T-cell (primary cell): ENCODE measurements at regions not wholly inside any gene's neighbourhood (a gene's known extent, or its start where the extent isn't known, plus 50 kb on each side); places are given as distances from the start of the nearest gene placed in this dataset.

Experiments
- ATAC-seq, 4 experiments: fragments of 200-7000 bp in 3 of 4; fragments of 150-1000 bp in 1 of 4; cut with Tn5 transposase; replicated peaks in 1 of 4; 1 replicate in 3 of 4; 2 replicates in 1 of 4; pipeline ENCODE4 v1.10.0; 2021; ENCODE audit warnings: moderate library complexity in 3 of 4, mild to moderate bottlenecking in 2 of 4, moderate number of reproducible peaks in 1 of 4
- CTCF ChIA-PET, 2 donors: fragments of 300-600 bp; sonication (Branson Sonifier 250); formaldehyde crosslinking; loops; one replicate each; lab custom pipeline; 2022; ENCODE audit warnings: antibody characterized with exemption in 2 of 2; lab: Charles Lee
- POLR2A ChIA-PET, 2 donors: fragments of 300-600 bp; sonication (Branson Sonifier 250); formaldehyde crosslinking; loops; one replicate each; lab custom pipeline; 2022; ENCODE audit warnings: antibody characterized with exemption in 2 of 2; lab: Charles Lee
- DNase-seq, 35 experiments: peaks; one replicate each; pipeline versions ENCODE4 v3.0.0 to v3.0.0-alpha.2; 2013 to 2023
- H3K27ac ChIP-seq: one replicate; pipeline ENCODE4 v1.5.1; 2013; ENCODE audit warnings: low read length
- H3K27me3 ChIP-seq, 2 experiments: replicated peaks in 1 of 2; 1 replicate in 1 of 2; 2 replicates in 1 of 2; pipeline versions ENCODE4 v1.6.1 to v1.7.0; 2013; ENCODE audit warnings: low read length in 1 of 2, mixed read lengths in 1 of 2; ENCODE audit not compliant: control insufficient read depth in 2 of 2, insufficient read depth in 2 of 2; ENCODE audit errors: extremely low read depth in 1 of 2
- H3K36me3 ChIP-seq, 2 donors: 1 replicate in 1 of 2; 2 replicates in 1 of 2; pipeline versions ENCODE4 v1.6.1 to v1.7.0; 2013; ENCODE audit warnings: low read length in 1 of 2; ENCODE audit not compliant: control insufficient read depth in 2 of 2, insufficient read depth in 1 of 2; ENCODE audit errors: extremely low read depth in 1 of 2
- H3K4me1 ChIP-seq, 2 experiments: 1 replicate in 1 of 2; 2 replicates in 1 of 2; pipeline versions ENCODE4 v1.6.1 to v1.7.0; 2013; ENCODE audit warnings: low read length in 2 of 2, mixed read lengths in 1 of 2; ENCODE audit not compliant: insufficient read depth in 2 of 2, control insufficient read depth in 1 of 2; ENCODE audit errors: extremely low read depth in 1 of 2
- H3K4me3 ChIP-seq, 2 donors: 1 replicate in 1 of 2; 2 replicates in 1 of 2; pipeline versions ENCODE4 v1.5.1 to v1.7.0; 2013; ENCODE audit warnings: mild to moderate bottlenecking in 2 of 2, low read length in 1 of 2, moderate library complexity in 1 of 2; ENCODE audit not compliant: control insufficient read depth in 1 of 2; ENCODE audit errors: extremely low read depth in 1 of 2
- H3K9me3 ChIP-seq: 2 replicates; pipeline ENCODE4 v1.7.0; 2013
- H3K27ac Mint-ChIP-seq, 2 donors: one replicate each; pipeline ENCODE4 v1.8.0; 2020 to 2021; ENCODE audit warnings: mild to moderate bottlenecking in 2 of 2, mixed read lengths in 2 of 2
- H3K27me3 Mint-ChIP-seq, 2 donors: one replicate each; pipeline ENCODE4 v1.8.0; 2021 to 2022; ENCODE audit warnings: mixed read lengths in 2 of 2
- H3K36me3 Mint-ChIP-seq: one replicate; pipeline ENCODE4 v1.8.0; 2021; ENCODE audit warnings: mixed read lengths
- H3K4me1 Mint-ChIP-seq, 3 donors: one replicate each; pipeline ENCODE4 v1.8.0; 2020 to 2022; ENCODE audit warnings: mixed read lengths in 3 of 3, mild to moderate bottlenecking in 1 of 3
- H3K4me3 Mint-ChIP-seq, 3 donors: one replicate each; pipeline ENCODE4 v1.8.0; 2020 to 2022; ENCODE audit warnings: mild to moderate bottlenecking in 3 of 3, mixed read lengths in 3 of 3, moderate library complexity in 3 of 3
- H3K9me3 Mint-ChIP-seq, 3 donors: one replicate each; pipeline ENCODE4 v1.8.0; 2020 to 2022; ENCODE audit warnings: mixed read lengths in 3 of 3
- WGBS: methylation state at CpG from one replicate; pipeline ENCODE4 v1.1.5; 2013; ENCODE audit warnings: missing lambda C conversion rate; ENCODE audit not compliant: insufficient coverage; 5-methylcytosine and 5-hydroxymethylcytosine counted together

GRCh38 chr20:63145156-63145555 lies 70.8 kb downstream of the YTHDF1 start:
- peaks cover 6% of the 10 kb centered on the region for H3K36me3 Mint-ChIP-seq
- H3K27ac Mint-ChIP-seq = no peak overlapping the region
- no peak overlapping the region for H3K4me3 ChIP-seq
- H3K27me3 ChIP-seq = peaks cover 2 to 38% of the 10 kb centered on the region in 2 experiments
- ChIA-PET POLR2A (no interaction called here), CTCF (no interaction called here)
- no peaks in the 10 kb centered on the region for H3K36me3 ChIP-seq
- no peaks in the 10 kb centered on the region for H3K4me1 Mint-ChIP-seq
- ATAC-seq (no peak), DNase-seq (no peak)
- no peak overlapping the region for H3K4me3 Mint-ChIP-seq
- peaks cover 39 to 46% of the 10 kb centered on the region in 2 donors for H3K27me3 Mint-ChIP-seq
- WGBS = 75% methylated on average over 2 of the region's 4 CpGs
- H3K9me3 Mint-ChIP-seq = peaks cover 6 to 15% (median 10%) of the 10 kb centered on the region in 3 donors
- H3K27ac ChIP-seq = no peak overlapping the region
- no peaks in the 10 kb centered on the region for H3K4me1 ChIP-seq
- no peaks in the 10 kb centered on the region for H3K9me3 ChIP-seq

DNA sequence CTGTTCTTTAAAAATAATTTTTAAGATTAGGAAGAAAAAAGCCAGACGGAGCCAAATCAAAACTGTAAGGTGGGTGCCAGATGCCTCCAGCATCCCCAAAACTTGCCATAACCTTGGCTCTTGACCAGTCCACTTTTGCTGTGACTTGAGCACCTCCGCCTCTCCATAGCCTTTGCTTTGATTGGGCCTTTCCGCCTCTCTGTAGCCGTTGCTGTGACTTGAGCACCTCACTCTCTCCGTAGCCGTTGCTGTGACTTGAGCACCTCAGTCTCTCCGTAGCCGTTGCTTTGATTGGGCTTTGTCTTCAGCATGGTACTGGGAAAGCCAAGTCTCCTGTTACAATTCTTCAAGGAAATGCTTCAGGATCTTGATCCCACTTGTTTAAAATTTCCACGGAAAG lies 73.0 kb downstream of the YTHDF1 start:
- 93% methylated on average over 8 of the region's 9 CpGs for WGBS
- ChIA-PET CTCF (no interaction called here), POLR2A (no interaction called here)
- peaks cover 30 to 33% of the 10 kb centered on the region in 2 donors for H3K27me3 Mint-ChIP-seq
- H3K4me1 Mint-ChIP-seq = no peaks in the 10 kb centered on the region
- H3K36me3 ChIP-seq = no peaks in the 10 kb centered on the region
- peaks cover under 1 to 8% (median 3%) of the 10 kb centered on the region in 3 donors for H3K9me3 Mint-ChIP-seq
- no peaks in the 10 kb centered on the region for H3K9me3 ChIP-seq
- no peak overlapping the region for H3K4me3 Mint-ChIP-seq
- peaks cover 2 to 23% of the 10 kb centered on the region in 2 experiments for H3K27me3 ChIP-seq
- no peak for ATAC-seq
- H3K27ac ChIP-seq = no peak overlapping the region
- no peaks in the 10 kb centered on the region for H3K4me1 ChIP-seq
- H3K36me3 Mint-ChIP-seq = peaks cover under 1% of the 10 kb centered on the region
- DNase-seq = no peak
- no peak overlapping the region for H3K4me3 ChIP-seq
- H3K27ac Mint-ChIP-seq = no peak overlapping the region

DNA sequence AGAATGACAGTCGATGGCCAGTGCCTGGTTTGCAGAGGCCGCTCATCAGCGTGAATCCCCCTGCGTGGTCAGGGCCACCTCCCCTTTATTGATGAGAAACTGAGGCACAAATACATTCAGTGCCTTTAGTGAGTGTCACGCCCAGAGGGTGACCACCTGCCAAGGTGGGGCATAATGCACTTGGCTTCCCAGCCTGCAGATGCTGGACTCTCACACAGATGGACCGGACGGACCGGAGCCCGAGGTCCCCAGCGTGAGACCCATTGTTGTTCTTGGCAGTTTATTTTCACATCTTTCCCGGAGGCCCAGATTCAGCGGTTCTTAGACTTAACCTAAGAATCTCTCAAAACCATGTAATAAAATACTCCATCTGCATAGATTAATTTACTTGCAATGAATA lies 74.4 kb downstream of the YTHDF1 start:
- peaks cover 2 to 22% of the 10 kb centered on the region in 2 experiments for H3K27me3 ChIP-seq
- no peak for ATAC-seq
- H3K4me1 Mint-ChIP-seq = no peaks in the 10 kb centered on the region
- no peaks in the 10 kb centered on the region for H3K36me3 ChIP-seq
- no peak overlapping the region for H3K4me3 Mint-ChIP-seq
- no peak for DNase-seq
- peaks cover 23 to 30% of the 10 kb centered on the region in 2 donors for H3K27me3 Mint-ChIP-seq
- no peaks in the 10 kb centered on the region for H3K9me3 ChIP-seq
- H3K4me1 ChIP-seq = no peaks in the 10 kb centered on the region
- H3K9me3 Mint-ChIP-seq = no peaks in the 10 kb centered on the region
- H3K27ac ChIP-seq = no peak overlapping the region
- H3K4me3 ChIP-seq = no peak overlapping the region
- 84% methylated on average over 12 of the region's 12 CpGs for WGBS
- H3K36me3 Mint-ChIP-seq = no peaks in the 10 kb centered on the region
- H3K27ac Mint-ChIP-seq = no peak overlapping the region
- ChIA-PET POLR2A (no interaction called here), CTCF (no interaction called here)

DNA sequence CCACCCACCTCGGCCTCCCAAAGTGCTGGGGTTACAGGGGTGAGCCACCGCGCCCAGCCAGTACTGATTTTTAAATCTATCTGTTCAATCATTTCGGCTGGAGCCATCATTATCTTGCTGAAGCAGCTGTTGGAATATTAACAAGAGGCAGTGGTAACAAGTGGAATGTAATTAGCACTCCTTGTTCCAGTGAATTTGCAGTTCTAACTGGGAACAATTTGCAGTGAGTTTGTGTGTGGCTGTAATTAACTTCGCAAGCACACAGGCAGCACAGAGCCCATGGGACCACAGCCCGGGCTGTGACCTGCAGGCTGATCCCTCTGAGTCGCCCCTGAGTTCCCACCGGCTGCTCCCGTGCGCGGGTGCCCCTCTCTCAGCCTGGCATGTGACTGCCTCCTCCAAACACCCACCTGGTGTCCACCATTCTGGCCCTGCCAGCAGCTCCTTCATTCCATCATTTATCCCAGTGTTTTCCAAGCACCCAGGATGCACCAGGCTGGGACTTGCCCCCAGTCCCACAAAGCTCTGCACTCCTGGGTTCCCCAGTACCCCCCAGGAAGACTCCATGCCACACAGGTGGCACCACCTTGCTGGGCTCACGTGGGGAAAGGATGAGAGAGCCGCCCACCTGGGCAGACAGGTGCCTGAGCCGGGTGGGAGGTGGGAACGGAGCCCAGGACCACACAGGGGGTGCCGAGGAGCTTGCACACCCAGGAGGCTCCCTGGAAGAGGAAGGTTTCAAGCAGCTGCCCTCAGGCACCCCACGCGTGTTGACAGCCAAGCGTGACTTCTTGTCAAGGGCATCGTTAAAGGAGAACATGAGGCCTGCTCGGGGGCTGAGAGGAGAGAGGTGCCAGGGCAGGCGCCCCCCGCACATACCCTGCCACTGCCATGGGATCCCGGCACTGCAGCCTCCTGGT lies 75.2 kb downstream of the YTHDF1 start:
- no peaks in the 10 kb centered on the region for H3K36me3 ChIP-seq
- H3K27me3 ChIP-seq = peaks cover 2 to 22% of the 10 kb centered on the region in 2 experiments
- ChIA-PET CTCF (no interaction called here), POLR2A (interaction anchor here in 1 of 2 donors (0.5 kb wide), 1 partner anchor 669 kb away, joined by 5 read pairs; no protein-coding TSS in a partner anchor)
- Mint-ChIP-seq H3K36me3 (no peaks in the 10 kb centered on the region), H3K4me1 (no peaks in the 10 kb centered on the region), H3K4me3 (no peak overlapping the region), H3K27me3 (peaks cover 21 to 30% of the 10 kb centered on the region in 2 donors), H3K27ac (no peak overlapping the region), H3K9me3 (no peaks in the 10 kb centered on the region)
- no peak overlapping the region for H3K27ac ChIP-seq
- DNase-seq (no peak), ATAC-seq (no peak)
- H3K4me3 ChIP-seq = no peak overlapping the region
- 76% methylated on average over 16 of the region's 24 CpGs for WGBS
- no peaks in the 10 kb centered on the region for H3K9me3 ChIP-seq
- H3K4me1 ChIP-seq = no peaks in the 10 kb centered on the region

DNA sequence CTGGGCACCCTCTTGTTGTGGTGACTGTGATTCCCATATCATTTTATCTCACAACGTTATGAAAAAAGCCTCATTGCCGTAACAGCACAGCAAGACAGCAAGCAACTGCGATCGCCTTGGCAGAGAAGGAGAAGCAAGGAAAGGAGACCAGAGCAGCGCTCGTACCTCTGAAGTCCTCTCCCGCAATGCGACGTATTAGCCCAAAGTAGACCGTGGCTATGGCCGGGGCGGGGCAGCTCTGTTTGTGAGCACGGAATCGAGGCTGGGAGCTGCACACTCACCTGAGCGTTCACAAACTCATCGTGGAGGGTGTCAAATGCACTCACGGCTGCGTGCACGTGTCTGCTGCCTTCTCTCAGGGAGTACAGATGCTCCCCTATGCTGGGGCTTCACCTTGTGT lies 76.1 kb downstream of the YTHDF1 start:
- H3K27me3 Mint-ChIP-seq = peaks cover 18 to 24% of the 10 kb centered on the region in 2 donors
- peaks cover 2 to 22% of the 10 kb centered on the region in 2 experiments for H3K27me3 ChIP-seq
- ATAC-seq (no peak), DNase-seq (no peak)
- no peak overlapping the region for H3K4me3 Mint-ChIP-seq
- H3K4me1 Mint-ChIP-seq = no peaks in the 10 kb centered on the region
- ChIA-PET CTCF (no interaction called here), POLR2A (interaction anchor here in 1 of 2 donors (0.5 kb wide), 1 partner anchor 668 kb away, joined by 5 read pairs; no protein-coding TSS in a partner anchor)
- no peaks in the 10 kb centered on the region for H3K9me3 Mint-ChIP-seq
- H3K27ac Mint-ChIP-seq = no peak overlapping the region
- H3K4me3 ChIP-seq = no peak overlapping the region
- no peaks in the 10 kb centered on the region for H3K36me3 ChIP-seq
- H3K27ac ChIP-seq = no peak overlapping the region
- H3K9me3 ChIP-seq = no peaks in the 10 kb centered on the region
- WGBS = 82% methylated on average over 17 of the region's 19 CpGs
- no peaks in the 10 kb centered on the region for H3K4me1 ChIP-seq
- H3K36me3 Mint-ChIP-seq = no peaks in the 10 kb centered on the region

DNA sequence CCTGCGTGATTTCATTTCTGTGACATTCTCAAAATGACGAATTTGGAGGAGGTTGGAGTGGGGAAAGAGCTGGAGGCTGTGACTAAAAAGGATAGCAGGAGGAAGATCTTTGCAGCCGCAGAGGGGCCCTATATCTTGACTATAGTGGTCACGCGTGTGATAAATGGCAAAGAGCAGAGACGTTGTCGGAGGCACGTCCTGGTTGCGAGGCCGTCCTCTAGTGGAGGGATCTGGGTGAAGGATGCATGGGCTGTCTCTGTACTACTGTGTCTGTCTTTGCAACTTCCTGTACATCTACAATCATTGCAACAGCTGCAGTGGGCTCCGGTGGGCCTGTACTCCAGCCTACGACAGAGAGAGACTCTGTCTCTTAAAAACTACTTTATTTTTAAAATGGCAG lies 76.6 kb downstream of the YTHDF1 start:
- Mint-ChIP-seq H3K9me3 (no peaks in the 10 kb centered on the region), H3K27me3 (peaks cover 16 to 24% of the 10 kb centered on the region in 2 donors), H3K4me1 (no peaks in the 10 kb centered on the region), H3K36me3 (no peaks in the 10 kb centered on the region), H3K4me3 (no peak overlapping the region), H3K27ac (no peak overlapping the region)
- ATAC-seq = no peak
- POLR2A ChIA-PET = no interaction called here
- no peak for DNase-seq
- H3K4me3 ChIP-seq = no peak overlapping the region
- H3K4me1 ChIP-seq = no peaks in the 10 kb centered on the region
- peaks cover 2 to 22% of the 10 kb centered on the region in 2 experiments for H3K27me3 ChIP-seq
- 81% methylated on average over 7 of the region's 12 CpGs for WGBS
- no peak overlapping the region for H3K27ac ChIP-seq
- CTCF ChIA-PET = no interaction called here
- no peaks in the 10 kb centered on the region for H3K9me3 ChIP-seq
- no peaks in the 10 kb centered on the region for H3K36me3 ChIP-seq
